DMS153 treated with DMSO at 0.1 percent for 48 hours (cell line): ENCODE measurements at regions not wholly inside any gene's neighbourhood (a gene's known extent, or its start where the extent isn't known, plus 50 kb on each side); places are given as distances from the start of the nearest gene placed in this dataset.
"Not testable (repeated sequence)": the region's sequence is repeated elsewhere in the genome, so short reads cannot be mapped to it uniquely, and the experiment has no call there.

Source experiments
- DNase-seq: peaks from one replicate; lab custom pipeline; 2025; ENCODE audit not compliant: unreplicated experiment; lab: John Stamatoyannopoulos, UW

- DNase-seq: no peak
Measured at GRCh38 chr7:84738583-84739150, 448.2 kb downstream of the SEMA3D start.

DNA sequence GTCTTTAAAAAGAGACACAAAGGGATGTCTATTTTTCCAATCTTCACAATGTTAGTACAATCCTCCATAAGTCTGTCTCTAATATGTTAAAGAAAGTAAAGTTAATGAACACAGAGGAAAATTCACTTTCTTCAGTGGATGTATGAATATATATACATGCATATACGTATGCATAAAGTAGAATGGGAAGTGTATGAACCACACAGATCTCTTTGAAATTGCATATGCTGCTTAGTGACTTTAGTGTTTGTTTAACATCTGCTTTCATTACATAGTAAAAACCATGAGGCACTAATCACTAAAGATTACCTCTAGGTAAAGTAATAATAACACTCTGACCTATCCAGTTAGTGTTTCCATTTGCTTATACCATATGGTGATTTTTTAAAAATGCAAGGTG, 451.2 kb downstream of the SEMA3D start:
- DNase-seq: no peak

GRCh38 chr7:84735011-84735410, 451.8 kb downstream of the SEMA3D start:
- DNase-seq: no peak

GRCh38 chr7:84733976-84734375, 452.9 kb downstream of the SEMA3D start:
- not testable (repeated sequence) for DNase-seq

- not testable (repeated sequence) for DNase-seq
Measured at GRCh38 chr7:84730864-84731263, 456.0 kb downstream of the SEMA3D start.

DNA sequence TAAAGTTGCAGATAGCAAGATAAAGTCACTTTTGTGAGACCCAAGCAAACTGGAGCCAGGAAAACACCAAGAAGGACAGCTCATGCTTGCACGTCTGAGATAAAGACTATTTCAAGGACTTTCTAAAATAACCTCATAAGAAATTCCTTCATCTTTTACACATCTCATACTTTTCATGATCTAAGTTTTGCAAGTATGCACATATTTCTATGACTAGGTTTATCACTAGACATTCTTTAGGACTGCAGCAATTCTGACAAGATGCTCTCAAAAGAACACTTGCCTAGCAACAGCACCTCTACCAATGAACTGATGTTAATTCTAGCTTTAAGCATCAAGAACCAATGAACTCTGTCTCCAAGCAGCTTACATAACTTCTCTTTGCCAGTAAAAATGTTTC, 457.6 kb downstream of the SEMA3D start:
- no peak for DNase-seq

DNA sequence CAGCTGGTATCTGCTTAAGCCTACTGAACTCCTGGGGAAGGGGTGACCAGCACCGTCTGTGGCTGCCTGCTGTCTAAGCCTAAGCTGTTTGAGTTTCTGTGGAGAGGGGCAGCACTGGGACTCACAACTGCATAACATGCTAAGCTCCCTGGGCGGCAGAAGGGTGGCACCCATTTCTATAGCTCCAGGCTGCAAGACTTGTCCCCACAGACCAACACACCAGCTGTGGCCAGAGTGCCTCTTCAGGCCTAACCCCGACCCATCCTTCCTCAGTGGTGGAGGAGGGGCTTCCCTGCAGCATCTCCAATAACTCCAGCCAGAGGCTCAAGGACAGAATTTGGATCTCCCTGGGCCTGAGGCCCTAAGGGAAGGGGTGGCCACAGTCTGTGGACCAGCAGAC, 464.1 kb downstream of the SEMA3D start:
- no peak for DNase-seq

GRCh38 chr7:84722086-84722485, 464.8 kb downstream of the SEMA3D start:
- no peak for DNase-seq

DNA sequence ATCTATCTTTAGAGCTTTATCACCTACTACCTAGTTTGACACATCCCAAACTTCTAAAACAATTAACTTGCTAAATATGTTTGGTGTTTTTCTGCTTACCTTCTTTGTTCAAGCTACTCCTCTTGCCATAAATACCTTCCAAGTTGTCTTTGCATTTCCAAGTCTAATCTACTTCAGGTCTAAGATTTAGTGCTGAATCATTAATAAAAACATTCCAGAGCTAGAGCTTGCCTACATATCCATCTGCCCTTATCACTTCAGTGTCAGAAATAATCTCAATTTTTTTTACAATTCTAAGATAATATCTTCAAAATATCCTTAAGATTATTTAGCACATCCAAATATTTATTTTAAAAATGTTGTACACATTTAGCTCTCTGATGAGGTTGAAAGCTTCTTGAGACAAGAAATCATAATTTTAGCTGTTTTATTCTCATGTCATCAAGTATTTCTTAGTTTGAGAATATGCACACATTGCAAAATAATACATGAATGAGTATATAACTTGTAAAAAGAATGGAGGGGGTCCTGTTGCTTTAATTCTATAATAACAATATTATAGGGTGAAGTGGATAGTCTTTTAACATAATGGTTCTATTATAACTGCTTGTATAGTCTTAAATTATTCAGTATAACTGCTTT, 466.3 kb downstream of the SEMA3D start:
- DNase-seq: no peak

GRCh38 chr7:84714765-84715164, 472.1 kb downstream of the SEMA3D start:
- DNase-seq: no peak

- no peak for DNase-seq
Measured at GRCh38 chr7:84712374-84713121, 474.3 kb downstream of the SEMA3D start.

GRCh38 chr7:84710538-84710937, 476.3 kb downstream of the SEMA3D start:
- DNase-seq: not testable (repeated sequence)

- DNase-seq: no peak
Measured at GRCh38 chr7:84705706-84706105, 481.1 kb downstream of the SEMA3D start.

DNA sequence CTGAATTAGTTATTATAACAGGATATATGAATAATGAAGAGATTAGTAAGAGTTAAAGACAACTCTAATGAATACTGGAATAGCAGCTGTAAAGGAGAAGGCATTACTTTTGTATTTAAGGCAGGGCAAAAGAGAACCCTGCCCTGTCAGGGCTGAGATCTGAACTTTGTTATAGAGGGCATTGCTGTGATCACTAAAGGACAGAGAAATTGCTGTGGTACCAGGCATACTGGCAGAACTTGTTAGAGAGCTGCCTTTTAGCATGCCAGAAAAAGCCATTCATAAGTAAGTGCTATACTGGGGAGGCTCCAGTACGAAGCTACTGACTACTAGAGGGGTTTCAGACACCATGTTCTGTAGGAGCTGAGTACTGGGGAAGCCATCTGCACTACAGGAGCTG, 481.8 kb downstream of the SEMA3D start:
- DNase-seq: no peak

DNA sequence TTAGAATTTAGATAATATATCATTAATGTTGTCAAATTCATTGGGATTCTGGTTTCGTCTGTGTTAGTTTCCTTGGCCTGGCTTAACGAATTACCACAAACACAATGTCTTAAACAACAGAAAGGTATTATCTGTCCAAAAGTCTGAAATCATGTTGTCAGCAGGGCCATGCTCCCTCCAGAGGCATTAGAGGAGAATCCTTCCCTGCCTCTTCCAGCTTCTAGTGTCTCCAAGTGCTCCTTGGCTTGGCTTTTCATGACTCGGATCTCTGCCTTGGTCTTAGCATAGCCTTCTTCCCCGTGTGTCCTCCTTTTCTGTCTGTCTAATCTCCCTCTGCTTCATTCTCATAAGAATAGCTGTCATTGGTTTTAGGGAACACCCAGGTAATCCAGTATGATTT, 482.5 kb downstream of the SEMA3D start:
- DNase-seq: no peak

DNA sequence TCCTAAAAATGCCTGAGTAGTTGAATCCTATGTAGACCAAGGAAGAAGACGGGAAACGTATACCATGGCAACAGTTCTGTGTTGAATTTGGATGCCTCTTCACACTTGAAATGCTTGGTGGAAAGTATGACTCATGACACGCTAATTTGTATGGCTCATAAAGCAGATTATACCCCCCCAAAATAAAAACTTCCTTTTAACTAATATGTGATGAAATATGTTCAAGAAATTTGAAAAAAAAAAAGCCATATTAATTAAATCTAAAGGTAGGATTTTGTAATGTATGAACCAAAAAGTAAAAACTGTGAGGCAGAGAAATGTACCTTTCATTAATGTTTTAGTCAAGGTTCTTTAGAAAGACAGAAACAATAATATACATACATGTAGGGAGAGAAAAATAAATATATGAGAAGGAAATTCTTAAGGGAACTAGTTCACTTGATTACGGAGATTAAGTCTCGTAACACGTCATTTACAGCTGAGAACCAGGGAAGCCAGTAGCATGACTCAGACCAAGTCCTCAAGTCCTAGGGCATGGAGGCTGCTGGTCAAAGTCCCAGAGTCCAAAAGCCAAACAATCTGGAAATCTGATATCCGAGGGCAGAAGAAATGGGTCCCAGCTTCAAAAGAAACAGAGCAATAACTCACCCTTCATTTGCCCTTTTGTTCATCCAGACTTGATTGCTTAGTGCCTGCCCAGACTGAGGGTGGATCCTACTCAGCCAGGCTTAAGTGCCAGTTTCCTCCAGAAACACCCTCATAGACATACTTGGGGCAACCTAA, 485.1 kb downstream of the SEMA3D start:
- DNase-seq: no peak

DNA sequence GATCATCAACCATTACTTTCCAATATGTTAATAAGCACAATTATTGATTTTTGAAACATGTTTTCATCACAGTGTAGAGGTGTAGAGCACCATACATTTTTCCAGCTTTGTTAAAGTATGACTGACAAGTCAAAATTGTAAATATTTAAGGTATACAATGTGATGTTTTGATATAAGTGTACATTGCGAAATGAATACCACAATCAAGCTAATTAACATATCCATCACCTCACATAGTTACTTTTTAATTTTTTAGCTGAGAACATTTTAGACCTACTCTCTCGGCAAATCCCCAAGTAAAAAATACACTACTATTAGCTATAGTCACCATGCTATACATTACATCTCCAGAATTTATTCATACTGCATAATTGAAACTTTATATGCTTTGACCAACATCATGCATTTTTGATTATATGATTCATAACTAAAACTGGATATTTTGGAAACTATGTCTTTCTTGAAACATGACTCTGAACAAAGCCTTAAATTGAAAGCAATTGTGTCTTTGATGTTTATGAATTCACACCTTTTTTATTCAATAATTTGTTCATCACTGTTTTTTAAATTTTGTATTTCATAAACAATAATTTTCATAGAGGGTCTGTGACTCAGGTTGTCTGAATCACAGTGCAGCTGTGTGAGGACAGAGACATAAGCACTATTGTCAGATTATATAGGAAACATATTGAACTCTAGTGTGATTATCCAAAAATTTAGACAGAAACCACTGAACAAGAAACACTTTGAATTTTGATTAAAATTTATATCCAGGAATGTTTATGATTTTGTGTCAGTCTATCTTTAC, 486.1 kb downstream of the SEMA3D start:
- DNase-seq: no peak

- DNase-seq: no peak
Measured at GRCh38 chr7:84697506-84697905, 489.4 kb downstream of the SEMA3D start.

- DNase-seq: no peak
Measured at GRCh38 chr7:84693483-84693882, 493.4 kb downstream of the SEMA3D start.

DNA sequence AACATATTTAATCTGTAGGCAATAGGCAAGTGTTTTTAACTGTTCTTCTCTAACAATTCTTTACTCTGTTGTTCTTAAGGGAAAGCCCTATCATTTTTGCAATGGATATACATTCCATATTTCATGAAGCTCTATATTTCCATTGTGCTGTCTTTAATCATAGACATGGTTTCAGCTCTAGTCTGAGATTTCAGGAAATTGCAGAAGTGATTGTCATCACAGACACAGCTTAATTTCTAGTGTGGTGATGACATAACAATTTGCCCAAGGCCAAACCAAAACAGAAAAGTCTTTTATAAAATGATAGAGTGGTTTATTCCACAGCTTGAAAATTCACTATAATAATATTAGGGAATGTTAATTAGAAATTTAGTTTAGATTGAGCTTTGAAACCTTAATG, 494.1 kb upstream of the SEMA3A start:
- no peak for DNase-seq

DNA sequence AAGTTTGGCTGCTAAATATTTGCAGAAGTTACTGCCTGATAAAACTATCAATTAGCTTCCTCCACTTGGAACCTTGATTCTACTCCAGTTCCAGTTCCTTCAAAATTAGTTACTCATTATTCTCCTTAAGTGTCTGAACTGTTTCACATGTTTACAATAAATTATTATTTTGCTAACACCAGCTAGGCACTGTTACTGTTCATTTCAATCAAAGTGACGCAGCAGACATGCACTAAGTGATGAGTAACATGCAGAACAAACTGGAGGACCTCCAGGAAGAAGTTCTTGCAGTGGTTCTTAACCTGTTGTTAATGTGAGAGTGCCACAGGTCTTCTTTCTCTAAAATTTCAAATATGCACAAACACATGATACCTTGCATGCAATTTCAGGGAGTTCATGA, 491.8 kb upstream of the SEMA3A start:
- DNase-seq: no peak
